GM12878 (cell line): ENCODE measurements at regions not wholly inside any gene's neighbourhood (a gene's known extent, or its start where the extent isn't known, plus 50 kb on each side); places are given as distances from the start of the nearest gene placed in this dataset.

Source experiments
- ATAC-seq: fragments of 200-7000 bp; cut with Tn5 transposase; 3 replicates; pipeline ENCODE4 v1.9.1; 2020; ENCODE audit warnings: mild to moderate bottlenecking, moderate library complexity
- BruUV-seq: library from RNA; stranded (reverse); fragments of 400-500 nt; replicated peaks from 2 replicates; lab custom pipeline; 2021; lab: Mats Ljungman, UMichigan
- CTCF ChIA-PET: fragments of 300-600 bp; sonication (Branson Sonifier 250); formaldehyde crosslinking; extraction: SDS; loops from one replicate; lab custom pipeline; 2021; ENCODE audit warnings: inconsistent platforms; lab: Yijun Ruan, JAX
- POLR2A ChIA-PET: fragments of 350-600 bp; formaldehyde crosslinking; extraction: SDS; loops from one replicate; lab custom pipeline; 2021; ENCODE audit warnings: inconsistent platforms; lab: Charles Lee
- RAD21 ChIA-PET: fragments of 300-600 bp; sonication (Branson Sonifier 250); formaldehyde crosslinking; loops from one replicate; lab custom pipeline; 2023; ENCODE audit warnings: antibody characterized with exemption; ENCODE audit not compliant: unreplicated experiment; lab: Charles Lee
- SMC1A ChIA-PET: fragments of 300-600 bp; sonication (Branson Sonifier 250); formaldehyde crosslinking; loops from one replicate; lab custom pipeline; 2023; ENCODE audit not compliant: unreplicated experiment, uncharacterized antibody; lab: Charles Lee
- DNase-seq: peaks from one replicate; pipeline ENCODE4 v3.0.0-alpha.2; 2011; ENCODE audit warnings: low read depth, low spot score
- FAIRE-seq: peaks from 3 replicates; lab custom pipeline; 2011; peaks lifted over from hg19 to GRCh38; lab: Jason Lieb, UNC
- H2AFZ ChIP-seq: 2 replicates; pipeline ENCODE4 v1.6.0; 2011; ENCODE audit warnings: low read depth, low read length, control low read depth; ENCODE audit not compliant: control insufficient read depth
- H3K27ac ChIP-seq: 2 replicates; pipeline ENCODE4 v1.5.1; 2011; ENCODE audit warnings: control low read depth; ENCODE audit not compliant: control insufficient read depth, insufficient read depth
- H3K27me3 ChIP-seq, 2 experiments: replicated peaks in 1 of 2; 2 replicates each; pipeline versions ENCODE4 v1.6.0 to v1.6.1; 2011; ENCODE audit warnings: low read length in 1 of 2; ENCODE audit not compliant: control insufficient read depth in 2 of 2, insufficient read depth in 2 of 2
- H3K36me3 ChIP-seq, 2 experiments: 2 replicates each; pipeline ENCODE4 v1.5.1; 2011; ENCODE audit warnings: low read length in 1 of 2; ENCODE audit not compliant: control insufficient read depth in 2 of 2, insufficient read depth in 2 of 2
- H3K4me1 ChIP-seq: 2 replicates; pipeline ENCODE4 v1.6.1; 2011; ENCODE audit warnings: mild to moderate bottlenecking, low read length, moderate library complexity, mixed read lengths; ENCODE audit not compliant: control insufficient read depth, insufficient read depth
- H3K4me2 ChIP-seq: 2 replicates; pipeline ENCODE4 v1.6.0; 2011; ENCODE audit warnings: control low read depth; ENCODE audit not compliant: control insufficient read depth, insufficient read depth
- H3K4me3 ChIP-seq: fragments of 200-600 bp; sonication (generic); 2 replicates; pipeline ENCODE4 v1.5.1; 2016
- H3K79me2 ChIP-seq: 2 replicates; pipeline ENCODE4 v1.6.0; 2011; ENCODE audit warnings: low read length; ENCODE audit not compliant: control insufficient read depth, insufficient read depth
- H3K9ac ChIP-seq: 2 replicates; pipeline ENCODE4 v1.8.0; 2011; ENCODE audit warnings: low read length, control low read depth, mixed read lengths; ENCODE audit not compliant: control insufficient read depth, insufficient read depth
- H3K9me3 ChIP-seq: replicated peaks from 3 replicates; pipeline ENCODE4 v1.5.1; 2011; ENCODE audit warnings: mild to moderate bottlenecking, low read length; ENCODE audit not compliant: control insufficient read depth, insufficient read depth
- H4K20me1 ChIP-seq: 2 replicates; pipeline ENCODE4 v1.6.0; 2011; ENCODE audit not compliant: control insufficient read depth, insufficient read depth
- BCL11A ChIP-seq: IDR thresholded peaks from 2 replicates; pipeline ENCODE4 v1.6.1; 2011; ENCODE audit warnings: low read depth, low read length
- CUX1 ChIP-seq: IDR thresholded peaks from 2 replicates; pipeline ENCODE4 v1.6.1; 2012; ENCODE audit warnings: improper control_type of control experiment, low read depth, low read length; ENCODE audit not compliant: insufficient replicate concordance
- DPF2 ChIP-seq: fragments of 450-650 bp; IDR thresholded peaks from 2 replicates; pipeline ENCODE4 v1.6.1; 2017; ENCODE audit warnings: mild to moderate bottlenecking
- EZH2 ChIP-seq: IDR thresholded peaks from 2 replicates; pipeline ENCODE4 v1.6.1; 2012; ENCODE audit warnings: low read depth, mild to moderate bottlenecking, control low read depth, inconsistent platforms, low read length, borderline replicate concordance; ENCODE audit not compliant: control insufficient read depth
- JUNB ChIP-seq: IDR thresholded peaks from 2 replicates; pipeline ENCODE4 v1.6.1; 2016; ENCODE audit warnings: antibody characterized with exemption, mild to moderate bottlenecking
- PKNOX1 ChIP-seq: fragments of 450-650 bp; IDR thresholded peaks from 2 replicates; pipeline ENCODE4 v1.6.1; 2016; ENCODE audit warnings: mild to moderate bottlenecking
- POLR2AphosphoS2 ChIP-seq: IDR thresholded peaks from 2 replicates; pipeline ENCODE4 v1.6.1; 2011; ENCODE audit warnings: low read depth, mild to moderate bottlenecking, low read length, improper control_type of control experiment, moderate library complexity
- POLR2AphosphoS5 ChIP-seq: IDR thresholded peaks from 2 replicates; pipeline ENCODE4 v1.6.1; 2011; ENCODE audit warnings: mild to moderate bottlenecking, low read length, inconsistent platforms
- RCOR1 ChIP-seq: conservative IDR thresholded peaks from 2 replicates; pipeline ENCODE4 v1.6.1; 2012; ENCODE audit warnings: low read depth, low read length, improper control_type of control experiment
- RFX5 ChIP-seq: IDR thresholded peaks from 2 replicates; pipeline ENCODE4 v1.6.1; 2011; ENCODE audit warnings: low read depth, low read length, improper control_type of control experiment
- SIN3A ChIP-seq: IDR thresholded peaks from 2 replicates; pipeline ENCODE4 v1.6.1; 2012; ENCODE audit warnings: low read depth, low read length, improper control_type of control experiment
- in situ Hi-C: fragments of 300-500 bp; cut with MboI; formaldehyde crosslinking; loops from 9 replicates; pipeline ENCODE4 v1.14.3; 2018; ENCODE audit warnings: mixed read lengths
- intact Hi-C: fragments of 100-400 bp; cut with micrococcal nuclease; formaldehyde crosslinking; loops from one replicate; pipeline ENCODE4 v1.14.2; 2022; ENCODE audit not compliant: unreplicated experiment
- TF ChIP-seq, protein P1 (sequence below): fragments of 450-650 bp; IDR thresholded peaks from 2 replicates; pipeline ENCODE4 v1.6.1; 2016; ENCODE audit warnings: mild to moderate bottlenecking

DNA sequence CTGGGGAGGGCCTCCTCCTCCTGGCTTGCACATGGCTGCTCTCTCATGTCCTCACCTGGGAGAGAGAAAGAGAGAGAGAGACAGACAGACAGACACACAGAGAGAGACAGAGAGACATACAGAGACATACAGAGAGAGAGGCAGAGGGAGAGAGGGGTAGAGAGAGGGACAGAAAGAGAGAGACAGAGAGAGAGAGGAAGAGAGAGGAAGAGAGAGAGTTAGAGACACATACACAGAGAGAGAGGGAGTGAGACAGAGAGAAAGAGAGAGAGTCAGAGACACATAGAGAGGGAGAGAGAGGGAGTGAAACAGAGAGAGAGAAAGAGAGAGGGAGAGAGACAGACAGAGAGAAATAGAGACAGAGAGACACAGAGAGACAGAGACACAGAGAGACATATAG is 103.6 kb upstream of the ESRRB start:
- Histone ChIP-seq H3K27me3 (no peaks in the 10 kb centered on the region), H3K79me2 (no peaks in the 10 kb centered on the region), H3K9me3 (no peaks in the 10 kb centered on the region; the same call in 2 of the 3 replicates), H3K27ac (no peak overlapping the region), H4K20me1 (no peaks in the 10 kb centered on the region), H2AFZ (no peak overlapping the region), H3K4me2 (no peak overlapping the region), H3K4me3 (no peak overlapping the region), H3K4me1 (no peaks in the 10 kb centered on the region), H3K36me3 (no peaks in the 10 kb centered on the region), H3K9ac (no peak overlapping the region)
- ChIA-PET RAD21 (no interaction called here), SMC1A (no interaction called here), POLR2A (no interaction called here), CTCF (no interaction called here)
- intact Hi-C loops, result no loop called here
- no peak for TF ChIP-seq PKNOX1
- TF ChIP-seq RFX5, result no peak
- TF ChIP-seq, protein P1, sequence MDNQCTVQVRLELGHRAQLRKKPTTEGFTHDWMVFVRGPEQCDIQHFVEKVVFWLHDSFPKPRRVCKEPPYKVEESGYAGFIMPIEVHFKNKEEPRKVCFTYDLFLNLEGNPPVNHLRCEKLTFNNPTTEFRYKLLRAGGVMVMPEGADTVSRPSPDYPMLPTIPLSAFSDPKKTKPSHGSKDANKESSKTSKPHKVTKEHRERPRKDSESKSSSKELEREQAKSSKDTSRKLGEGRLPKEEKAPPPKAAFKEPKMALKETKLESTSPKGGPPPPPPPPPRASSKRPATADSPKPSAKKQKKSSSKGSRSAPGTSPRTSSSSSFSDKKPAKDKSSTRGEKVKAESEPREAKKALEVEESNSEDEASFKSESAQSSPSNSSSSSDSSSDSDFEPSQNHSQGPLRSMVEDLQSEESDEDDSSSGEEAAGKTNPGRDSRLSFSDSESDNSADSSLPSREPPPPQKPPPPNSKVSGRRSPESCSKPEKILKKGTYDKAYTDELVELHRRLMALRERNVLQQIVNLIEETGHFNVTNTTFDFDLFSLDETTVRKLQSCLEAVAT, result no peak
- TF ChIP-seq SIN3A, result no peak
- no peak for TF ChIP-seq DPF2
- no peak for TF ChIP-seq POLR2AphosphoS5
- no peak for TF ChIP-seq CUX1
- TF ChIP-seq BCL11A, result no peak
- TF ChIP-seq RCOR1, result no peak
- TF ChIP-seq POLR2AphosphoS2, result no peak
- no peak for TF ChIP-seq JUNB
- TF ChIP-seq EZH2, result no peak
- ATAC-seq (no peak), FAIRE-seq (no peak), DNase-seq (no peak)
- in situ Hi-C loops, result no loop called here
- BruUV-seq, result no TSS peak
